ENCODE measurements at regions not wholly inside any gene's neighbourhood (a gene's known extent, or its start where the extent isn't known, plus 50 kb on each side); places are given as distances from the start of the nearest gene placed in this dataset.

GRCh38 chr3:148604270-148605085 is 93.2 kb upstream of the AGTR1 start:
- H3K4me3 Mint-ChIP-seq: no peak overlapping the region
- 89 to 91% methylated on average over 7 to 9 of the region's 9 CpGs for WGBS, 2 experiments (ENCODE audit: insufficient coverage in 1 of 2, insufficient read length in 1 of 2)
- no peak for TF ChIP-seq CTCF (conservative IDR thresholded peaks at IDR 0.05)
- H3K36me3 ChIP-seq (ENCODE audit: control insufficient read depth, insufficient read depth, low read length): no peaks in the 10 kb centered on the region
- H3K4me1 Mint-ChIP-seq: peaks cover 56% of the 10 kb centered on the region
- H3K27me3 Mint-ChIP-seq (ENCODE audit: insufficient read depth): peaks cover 2% of the 10 kb centered on the region
- H3K27ac ChIP-seq (ENCODE audit: low read depth, low read length): no peak overlapping the region
- no peak overlapping the region for H3K4me3 ChIP-seq (ENCODE audit: low read length)
- peaks cover 9% of the 10 kb centered on the region for H3K9me3 ChIP-seq (ENCODE audit: control insufficient read depth, low read length)
- DNase-seq: no peak
- H3K27ac Mint-ChIP-seq: no peak overlapping the region
- H3K27me3 ChIP-seq (ENCODE audit: control insufficient read depth, insufficient read depth, low read length, poor library complexity, severe bottlenecking): no peaks in the 10 kb centered on the region
- H3K9me3 Mint-ChIP-seq: peaks cover 10% of the 10 kb centered on the region
- H3K4me1 ChIP-seq (ENCODE audit: control insufficient read depth, insufficient read depth, low read length): peaks cover 19% of the 10 kb centered on the region
- H3K9ac ChIP-seq (ENCODE audit: extremely low read depth, low read length, poor library complexity, severe bottlenecking): no peak overlapping the region
- H3K36me3 Mint-ChIP-seq (ENCODE audit: low read depth): no peaks in the 10 kb centered on the region

GRCh38 chr3:148605521-148605920 is 92.2 kb upstream of the AGTR1 start:
- no peaks in the 10 kb centered on the region for H3K36me3 Mint-ChIP-seq (ENCODE audit: low read depth)
- H3K27ac ChIP-seq (ENCODE audit: low read depth, low read length): no peak overlapping the region
- H3K36me3 ChIP-seq (ENCODE audit: control insufficient read depth, insufficient read depth, low read length): no peaks in the 10 kb centered on the region
- no peak overlapping the region for H3K9ac ChIP-seq (ENCODE audit: extremely low read depth, low read length, poor library complexity, severe bottlenecking)
- peaks cover 16% of the 10 kb centered on the region for H3K4me1 ChIP-seq (ENCODE audit: control insufficient read depth, insufficient read depth, low read length)
- H3K4me1 Mint-ChIP-seq: peaks cover 46% of the 10 kb centered on the region
- no peak for DNase-seq
- H3K9me3 ChIP-seq (ENCODE audit: control insufficient read depth, low read length): peaks cover 9% of the 10 kb centered on the region
- H3K4me3 ChIP-seq (ENCODE audit: low read length): no peak overlapping the region
- no peak overlapping the region for H3K27ac Mint-ChIP-seq
- no peaks in the 10 kb centered on the region for H3K27me3 ChIP-seq (ENCODE audit: control insufficient read depth, insufficient read depth, low read length, poor library complexity, severe bottlenecking)
- no peak overlapping the region for H3K4me3 Mint-ChIP-seq
- H3K9me3 Mint-ChIP-seq: peaks cover 10% of the 10 kb centered on the region
- TF ChIP-seq CTCF (conservative IDR thresholded peaks at IDR 0.05): no peak
- peaks cover 2% of the 10 kb centered on the region for H3K27me3 Mint-ChIP-seq (ENCODE audit: insufficient read depth)

- H3K27me3 ChIP-seq (ENCODE audit: control insufficient read depth, insufficient read depth, low read length, poor library complexity, severe bottlenecking): no peaks in the 10 kb centered on the region
- Mint-ChIP-seq H3K4me1 (peaks cover 33% of the 10 kb centered on the region), H3K27me3 (ENCODE audit: insufficient read depth) (peaks cover 2% of the 10 kb centered on the region), H3K36me3 (ENCODE audit: low read depth) (no peaks in the 10 kb centered on the region), H3K4me3 (no peak overlapping the region), H3K27ac (peak overlapping the region; percentile 22), H3K9me3 (peaks cover 10% of the 10 kb centered on the region)
- H3K36me3 ChIP-seq (ENCODE audit: control insufficient read depth, insufficient read depth, low read length): no peaks in the 10 kb centered on the region
- H3K4me1 ChIP-seq (ENCODE audit: control insufficient read depth, insufficient read depth, low read length): peaks cover 8% of the 10 kb centered on the region
- H3K9me3 ChIP-seq (ENCODE audit: control insufficient read depth, low read length): peaks cover 9% of the 10 kb centered on the region
- DNase-seq: peak; percentile 58
- H3K27ac ChIP-seq (ENCODE audit: low read depth, low read length): no peak overlapping the region
- H3K9ac ChIP-seq (ENCODE audit: extremely low read depth, low read length, poor library complexity, severe bottlenecking): no peak overlapping the region
- H3K4me3 ChIP-seq (ENCODE audit: low read length): no peak overlapping the region
- TF ChIP-seq CTCF (conservative IDR thresholded peaks at IDR 0.05): no peak
Observed at GRCh38 chr3:148606979-148607378, 90.7 kb upstream of the AGTR1 start.
